ENCODE measurements at regions not wholly inside any gene's neighbourhood (a gene's known extent, or its start where the extent isn't known, plus 50 kb on each side); places are given as distances from the start of the nearest gene placed in this dataset.

DNA sequence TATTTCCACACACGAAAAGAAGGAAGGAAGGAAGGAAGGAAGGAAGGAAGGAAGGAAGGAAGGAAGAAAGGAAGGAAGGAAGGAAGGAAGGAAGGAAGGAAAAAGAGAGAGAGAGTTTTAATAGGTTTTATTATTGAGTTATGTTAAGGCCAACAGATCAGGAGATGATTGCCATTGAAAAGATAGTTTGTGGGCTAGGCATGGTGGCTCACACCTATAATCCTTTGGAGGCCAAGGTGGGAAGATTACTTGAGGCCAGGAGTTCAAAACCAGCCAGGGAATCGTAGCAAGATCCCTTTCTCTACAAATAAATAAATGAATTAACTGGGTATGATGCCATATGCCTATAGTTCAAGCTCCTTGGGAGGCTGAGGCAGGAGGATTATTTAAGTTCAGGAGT, 877.2 kb downstream of the TLE4 start:
- TF ChIP-seq, protein P1, sequence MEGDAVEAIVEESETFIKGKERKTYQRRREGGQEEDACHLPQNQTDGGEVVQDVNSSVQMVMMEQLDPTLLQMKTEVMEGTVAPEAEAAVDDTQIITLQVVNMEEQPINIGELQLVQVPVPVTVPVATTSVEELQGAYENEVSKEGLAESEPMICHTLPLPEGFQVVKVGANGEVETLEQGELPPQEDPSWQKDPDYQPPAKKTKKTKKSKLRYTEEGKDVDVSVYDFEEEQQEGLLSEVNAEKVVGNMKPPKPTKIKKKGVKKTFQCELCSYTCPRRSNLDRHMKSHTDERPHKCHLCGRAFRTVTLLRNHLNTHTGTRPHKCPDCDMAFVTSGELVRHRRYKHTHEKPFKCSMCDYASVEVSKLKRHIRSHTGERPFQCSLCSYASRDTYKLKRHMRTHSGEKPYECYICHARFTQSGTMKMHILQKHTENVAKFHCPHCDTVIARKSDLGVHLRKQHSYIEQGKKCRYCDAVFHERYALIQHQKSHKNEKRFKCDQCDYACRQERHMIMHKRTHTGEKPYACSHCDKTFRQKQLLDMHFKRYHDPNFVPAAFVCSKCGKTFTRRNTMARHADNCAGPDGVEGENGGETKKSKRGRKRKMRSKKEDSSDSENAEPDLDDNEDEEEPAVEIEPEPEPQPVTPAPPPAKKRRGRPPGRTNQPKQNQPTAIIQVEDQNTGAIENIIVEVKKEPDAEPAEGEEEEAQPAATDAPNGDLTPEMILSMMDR (IDR thresholded peaks at IDR 0.05): no peak
- no peak for TF ChIP-seq POLR2A (IDR thresholded peaks at IDR 0.05)
